Kidney epithelial cell (primary cell): ENCODE measurements at regions not wholly inside any gene's neighbourhood (a gene's known extent, or its start where the extent isn't known, plus 50 kb on each side); places are given as distances from the start of the nearest gene placed in this dataset.

Source experiments
- DNase-seq: peaks from one replicate; pipeline ENCODE4 v3.0.0-alpha.2; 2010; ENCODE audit warnings: low read depth
- H3K27me3 ChIP-seq: 2 replicates; pipeline ENCODE4 v1.6.0; 2011; ENCODE audit warnings: low read length; ENCODE audit not compliant: control insufficient read depth, insufficient read depth
- H3K36me3 ChIP-seq: 2 replicates; pipeline ENCODE4 v1.5.1; 2011; ENCODE audit warnings: low read length; ENCODE audit not compliant: control insufficient read depth, insufficient read depth
- H3K4me3 ChIP-seq: 2 replicates; pipeline ENCODE4 v1.5.1; 2011; ENCODE audit warnings: low read depth, mild to moderate bottlenecking, control low read depth, low read length
- CTCF ChIP-seq: IDR thresholded peaks from 2 replicates; pipeline ENCODE4 v1.5.1; 2011; ENCODE audit warnings: mild to moderate bottlenecking, moderate library complexity, low read length, control low read depth, inconsistent platforms; ENCODE audit not compliant: insufficient read depth, poor library complexity, severe bottlenecking

- TF ChIP-seq CTCF = no peak
- DNase-seq = no peak
- H3K4me3 ChIP-seq = no peak overlapping the region
- H3K27me3 ChIP-seq = no peaks in the 10 kb centered on the region
- no peaks in the 10 kb centered on the region for H3K36me3 ChIP-seq
These were observed 659.6 kb downstream of the CCSER2 start for GRCh38 chr10:84988011-84988410.

GRCh38 chr10:84990713-84991112 lies 662.3 kb downstream of the CCSER2 start:
- no peak for DNase-seq
- no peaks in the 10 kb centered on the region for H3K27me3 ChIP-seq
- H3K4me3 ChIP-seq = no peak overlapping the region
- TF ChIP-seq CTCF = no peak
- H3K36me3 ChIP-seq = no peaks in the 10 kb centered on the region

- no peak for DNase-seq
- H3K36me3 ChIP-seq = no peaks in the 10 kb centered on the region
- no peaks in the 10 kb centered on the region for H3K27me3 ChIP-seq
- no peak for TF ChIP-seq CTCF
- no peak overlapping the region for H3K4me3 ChIP-seq
These were observed 662.9 kb downstream of the CCSER2 start for GRCh38 chr10:84991301-84991700.

GRCh38 chr10:84993251-84994035 lies 665.1 kb downstream of the CCSER2 start:
- no peaks in the 10 kb centered on the region for H3K27me3 ChIP-seq
- no peaks in the 10 kb centered on the region for H3K36me3 ChIP-seq
- no peak for TF ChIP-seq CTCF
- DNase-seq = no peak
- H3K4me3 ChIP-seq = no peak overlapping the region

GRCh38 chr10:84994722-84995121 lies 666.3 kb downstream of the CCSER2 start:
- TF ChIP-seq CTCF = no peak
- Histone ChIP-seq H3K4me3 (no peak overlapping the region), H3K36me3 (no peaks in the 10 kb centered on the region), H3K27me3 (no peaks in the 10 kb centered on the region)
- DNase-seq = no peak

- Histone ChIP-seq H3K27me3 (no peaks in the 10 kb centered on the region), H3K36me3 (no peaks in the 10 kb centered on the region), H3K4me3 (no peak overlapping the region)
- DNase-seq = no peak
- TF ChIP-seq CTCF = no peak
These were observed 668.2 kb downstream of the CCSER2 start for GRCh38 chr10:84996580-84996979.
